ENCODE measurements at regions not wholly inside any gene's neighbourhood (a gene's known extent, or its start where the extent isn't known, plus 50 kb on each side); places are given as distances from the start of the nearest gene placed in this dataset.

- TF ChIP-seq POLR2A (IDR thresholded peaks at IDR 0.05) (no peak), CTCF (IDR thresholded peaks at IDR 0.05) (no peak)
These were observed 89.3 kb upstream of the ROBO2 start for GRCh38 chr3:76950590-76950989.
